IPS-15b (cell line): ENCODE measurements at regions not wholly inside any gene's neighbourhood (a gene's known extent, or its start where the extent isn't known, plus 50 kb on each side); places are given as distances from the start of the nearest gene placed in this dataset.

Source experiments
- H3K27me3 ChIP-seq: one replicate; pipeline ENCODE4 v1.6.1; 2013; ENCODE audit warnings: low read length; ENCODE audit not compliant: control insufficient read depth, insufficient read depth
- H3K36me3 ChIP-seq: one replicate; pipeline ENCODE4 v1.6.1; 2013; ENCODE audit warnings: low read length; ENCODE audit not compliant: control insufficient read depth, insufficient read depth
- H3K4me1 ChIP-seq: one replicate; pipeline ENCODE4 v1.6.1; 2013; ENCODE audit warnings: mild to moderate bottlenecking, low read length; ENCODE audit not compliant: control insufficient read depth, insufficient read depth
- H3K4me3 ChIP-seq: one replicate; pipeline ENCODE4 v1.5.1; 2013; ENCODE audit warnings: low read depth, low read length
- H3K9ac ChIP-seq: one replicate; pipeline ENCODE4 v1.6.1; 2013; ENCODE audit warnings: low read depth, mild to moderate bottlenecking, low read length
- H3K9me3 ChIP-seq: one replicate; pipeline ENCODE4 v1.6.1; 2013; ENCODE audit warnings: mild to moderate bottlenecking, low read length; ENCODE audit not compliant: control insufficient read depth, insufficient read depth

GRCh38 chr3:18114894-18115293 lies 310.2 kb downstream of the SATB1 start:
- Histone ChIP-seq H3K27me3 (no peaks in the 10 kb centered on the region), H3K9ac (no peak overlapping the region), H3K4me1 (no peaks in the 10 kb centered on the region), H3K36me3 (no peaks in the 10 kb centered on the region), H3K4me3 (no peak overlapping the region), H3K9me3 (no peaks in the 10 kb centered on the region)

GRCh38 chr3:18113417-18113816 lies 311.7 kb downstream of the SATB1 start:
- no peaks in the 10 kb centered on the region for H3K27me3 ChIP-seq
- H3K9ac ChIP-seq: no peak overlapping the region
- H3K9me3 ChIP-seq: no peaks in the 10 kb centered on the region
- H3K4me3 ChIP-seq: no peak overlapping the region
- no peaks in the 10 kb centered on the region for H3K4me1 ChIP-seq
- no peaks in the 10 kb centered on the region for H3K36me3 ChIP-seq

- Histone ChIP-seq H3K36me3 (no peaks in the 10 kb centered on the region), H3K4me1 (no peaks in the 10 kb centered on the region), H3K9me3 (no peaks in the 10 kb centered on the region), H3K27me3 (no peaks in the 10 kb centered on the region), H3K9ac (no peak overlapping the region), H3K4me3 (no peak overlapping the region)
These were observed 312.3 kb downstream of the SATB1 start for GRCh38 chr3:18112674-18113375.

- no peak overlapping the region for H3K4me3 ChIP-seq
- no peaks in the 10 kb centered on the region for H3K9me3 ChIP-seq
- H3K27me3 ChIP-seq: no peaks in the 10 kb centered on the region
- no peak overlapping the region for H3K9ac ChIP-seq
- no peaks in the 10 kb centered on the region for H3K36me3 ChIP-seq
- no peaks in the 10 kb centered on the region for H3K4me1 ChIP-seq
These were observed 313.3 kb downstream of the SATB1 start for GRCh38 chr3:18111796-18112232.

- Histone ChIP-seq H3K9ac (no peak overlapping the region), H3K36me3 (no peaks in the 10 kb centered on the region), H3K4me3 (no peak overlapping the region), H3K27me3 (no peaks in the 10 kb centered on the region), H3K4me1 (no peaks in the 10 kb centered on the region), H3K9me3 (no peaks in the 10 kb centered on the region)
These were observed 321.5 kb downstream of the SATB1 start for GRCh38 chr3:18103591-18103990.

- no peaks in the 10 kb centered on the region for H3K9me3 ChIP-seq
- H3K27me3 ChIP-seq: no peaks in the 10 kb centered on the region
- H3K4me1 ChIP-seq: no peaks in the 10 kb centered on the region
- no peaks in the 10 kb centered on the region for H3K36me3 ChIP-seq
- no peak overlapping the region for H3K4me3 ChIP-seq
- H3K9ac ChIP-seq: no peak overlapping the region
These were observed 325.0 kb downstream of the SATB1 start for GRCh38 chr3:18100121-18100520.

- no peaks in the 10 kb centered on the region for H3K36me3 ChIP-seq
- no peak overlapping the region for H3K4me3 ChIP-seq
- no peaks in the 10 kb centered on the region for H3K4me1 ChIP-seq
- H3K9ac ChIP-seq: no peak overlapping the region
- H3K9me3 ChIP-seq: no peaks in the 10 kb centered on the region
- H3K27me3 ChIP-seq: no peaks in the 10 kb centered on the region
These were observed 325.5 kb downstream of the SATB1 start for GRCh38 chr3:18099611-18100010.

GRCh38 chr3:18098960-18099587 lies 326.1 kb downstream of the SATB1 start:
- Histone ChIP-seq H3K27me3 (no peaks in the 10 kb centered on the region), H3K4me1 (no peaks in the 10 kb centered on the region), H3K9me3 (no peaks in the 10 kb centered on the region), H3K4me3 (no peak overlapping the region), H3K36me3 (no peaks in the 10 kb centered on the region), H3K9ac (no peak overlapping the region)

- Histone ChIP-seq H3K9ac (no peak overlapping the region), H3K4me1 (no peaks in the 10 kb centered on the region), H3K36me3 (no peaks in the 10 kb centered on the region), H3K27me3 (no peaks in the 10 kb centered on the region), H3K4me3 (no peak overlapping the region), H3K9me3 (no peaks in the 10 kb centered on the region)
These were observed 327.1 kb downstream of the SATB1 start for GRCh38 chr3:18097989-18098388.

- Histone ChIP-seq H3K4me3 (no peak overlapping the region), H3K27me3 (no peaks in the 10 kb centered on the region), H3K9me3 (no peaks in the 10 kb centered on the region), H3K36me3 (no peaks in the 10 kb centered on the region), H3K4me1 (no peaks in the 10 kb centered on the region), H3K9ac (no peak overlapping the region)
These were observed 327.7 kb downstream of the SATB1 start for GRCh38 chr3:18097473-18097872.

- Histone ChIP-seq H3K9ac (no peak overlapping the region), H3K36me3 (no peaks in the 10 kb centered on the region), H3K4me1 (no peaks in the 10 kb centered on the region), H3K4me3 (no peak overlapping the region), H3K9me3 (no peaks in the 10 kb centered on the region), H3K27me3 (no peaks in the 10 kb centered on the region)
These were observed 332.4 kb downstream of the SATB1 start for GRCh38 chr3:18092726-18093125.

GRCh38 chr3:18090377-18090776 lies 334.8 kb downstream of the SATB1 start:
- Histone ChIP-seq H3K36me3 (no peaks in the 10 kb centered on the region), H3K4me1 (no peaks in the 10 kb centered on the region), H3K27me3 (no peaks in the 10 kb centered on the region), H3K9me3 (no peaks in the 10 kb centered on the region), H3K9ac (no peak overlapping the region), H3K4me3 (no peak overlapping the region)
